GM18519 (cell line): ENCODE measurements at regions not wholly inside any gene's neighbourhood (a gene's known extent, or its start where the extent isn't known, plus 50 kb on each side); places are given as distances from the start of the nearest gene placed in this dataset.

ENCODE experiments used
- ATAC-seq: cut with Tn5 transposase; IDR thresholded peaks from one replicate; pipeline ENCODE4 v1.9.1; 2021; ENCODE audit warnings: mild to moderate bottlenecking, moderate library complexity; ENCODE audit not compliant: unreplicated experiment, low FRiP score

DNA sequence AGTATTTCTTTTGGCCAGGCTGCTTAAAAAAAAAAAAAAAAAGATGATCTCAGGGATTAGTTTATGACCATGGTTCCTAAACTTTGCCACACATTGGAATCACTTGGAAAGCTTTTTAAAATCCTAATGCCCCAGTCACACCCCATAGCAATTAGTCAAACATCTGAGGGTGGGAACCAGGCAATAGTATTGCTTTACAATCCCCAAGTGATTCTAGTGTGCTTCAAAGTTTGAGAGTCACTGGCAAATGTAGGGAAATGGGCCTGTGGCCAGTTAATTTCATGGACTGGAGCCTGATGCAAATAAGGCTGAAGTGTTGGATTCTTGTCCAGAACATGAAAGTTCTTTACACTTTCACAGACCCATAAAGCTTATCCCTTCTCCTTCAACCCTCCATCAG, 374.6 kb upstream of the ESRRG start:
- ATAC-seq: no peak

DNA sequence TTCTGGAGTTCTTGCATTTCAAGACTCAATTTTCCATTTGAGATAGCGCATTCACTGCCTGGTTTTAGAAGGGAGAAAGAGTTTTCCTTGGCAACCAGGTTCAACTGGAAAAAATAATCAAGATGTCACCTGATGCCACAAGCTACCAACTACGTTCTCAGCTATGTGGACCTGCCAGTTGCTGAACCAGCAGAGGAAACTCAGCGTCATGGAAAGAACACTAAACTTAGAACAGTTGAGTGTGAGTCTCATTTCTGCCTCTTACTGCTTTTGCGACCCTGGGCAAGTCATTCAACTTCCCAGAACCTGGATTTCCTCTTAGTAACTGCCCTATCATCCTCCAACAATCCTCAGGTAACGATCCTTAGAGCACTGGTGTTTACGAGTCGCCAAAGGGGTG, 373.0 kb upstream of the ESRRG start:
- no peak for ATAC-seq

DNA sequence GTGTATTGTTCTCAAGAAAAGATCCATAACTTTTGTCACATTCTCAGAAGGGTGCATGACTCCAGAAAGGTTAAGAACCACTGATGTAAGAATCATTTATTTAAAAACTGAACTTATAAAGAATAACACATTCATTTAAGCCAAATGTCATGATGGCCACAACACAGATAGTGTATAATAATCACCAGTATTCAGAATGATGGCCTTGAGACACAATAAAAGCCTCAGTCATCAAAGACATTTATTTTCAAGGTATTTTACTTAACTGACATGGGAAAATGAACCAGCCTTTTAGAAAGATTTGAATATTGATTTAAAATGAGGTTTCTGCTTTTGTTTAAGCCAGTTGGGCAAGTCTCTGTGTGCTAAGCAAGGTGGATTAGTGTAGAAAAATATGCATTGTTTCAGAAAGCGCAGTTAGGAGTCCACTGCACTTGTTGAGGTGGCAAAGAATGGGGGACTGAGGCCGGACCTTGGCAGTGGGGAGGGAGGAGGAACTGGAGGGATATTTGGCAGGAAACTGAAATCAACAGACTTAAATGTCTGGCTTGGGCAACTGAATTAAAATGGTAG, 371.9 kb upstream of the ESRRG start:
- no peak for ATAC-seq

DNA sequence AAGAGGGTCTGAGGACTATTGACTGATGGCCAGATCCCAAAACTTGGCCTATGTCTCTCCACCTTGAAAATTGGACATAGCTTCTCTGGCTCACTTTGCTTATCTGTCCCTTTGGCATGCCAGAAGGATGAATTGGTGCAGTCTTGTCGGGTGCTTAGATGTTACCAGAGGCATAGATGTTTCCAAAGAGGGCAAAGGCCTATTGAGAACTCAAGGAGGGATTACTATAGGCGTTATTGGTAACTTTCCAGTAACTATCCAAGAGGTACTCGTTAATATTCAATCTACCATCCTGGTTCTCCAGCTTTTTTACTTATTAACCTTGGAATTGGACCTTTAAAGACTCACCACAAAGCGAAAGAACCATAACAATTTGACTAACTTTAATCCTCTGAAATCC, 368.3 kb upstream of the ESRRG start:
- no peak for ATAC-seq

DNA sequence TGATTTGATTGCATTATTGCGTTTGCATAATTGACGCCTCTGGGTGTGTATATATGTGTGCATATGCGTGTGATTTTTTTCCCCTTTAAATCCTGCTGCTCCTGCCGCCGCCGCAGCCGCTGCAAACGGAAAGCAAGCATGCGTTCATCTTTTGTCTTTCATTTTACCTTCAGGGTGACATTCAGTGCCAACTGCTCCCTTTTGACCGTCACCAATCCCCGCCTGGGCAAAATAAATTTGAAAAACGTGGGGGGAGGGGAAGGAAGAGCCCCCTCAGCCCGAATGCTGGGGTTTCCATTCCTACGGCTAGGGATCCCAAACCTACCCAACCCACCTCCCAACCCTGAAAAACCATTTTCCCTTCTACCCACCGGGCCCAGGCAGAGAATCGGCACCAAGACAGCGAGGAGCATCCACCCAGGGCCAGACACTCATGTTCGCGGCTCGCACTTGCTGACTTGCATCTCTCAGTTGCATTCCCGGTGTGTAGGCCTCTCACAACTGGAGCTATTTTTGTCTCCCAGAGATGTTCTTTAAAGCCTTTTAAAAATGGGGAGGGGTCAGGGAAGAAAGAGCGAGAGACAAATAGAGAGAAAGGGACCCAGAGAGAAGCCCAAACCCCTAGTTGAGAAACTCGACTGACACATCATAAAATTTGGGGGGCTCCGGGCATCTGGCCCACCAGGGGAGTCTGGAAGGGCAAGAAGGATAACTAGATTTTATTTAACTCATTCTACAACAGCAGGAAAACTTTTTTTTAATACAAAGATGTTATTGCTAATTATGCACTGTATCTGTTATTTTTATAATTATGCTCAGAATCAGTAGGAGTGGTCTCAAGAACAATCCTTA, 367.1 kb upstream of the ESRRG start:
- no peak for ATAC-seq

DNA sequence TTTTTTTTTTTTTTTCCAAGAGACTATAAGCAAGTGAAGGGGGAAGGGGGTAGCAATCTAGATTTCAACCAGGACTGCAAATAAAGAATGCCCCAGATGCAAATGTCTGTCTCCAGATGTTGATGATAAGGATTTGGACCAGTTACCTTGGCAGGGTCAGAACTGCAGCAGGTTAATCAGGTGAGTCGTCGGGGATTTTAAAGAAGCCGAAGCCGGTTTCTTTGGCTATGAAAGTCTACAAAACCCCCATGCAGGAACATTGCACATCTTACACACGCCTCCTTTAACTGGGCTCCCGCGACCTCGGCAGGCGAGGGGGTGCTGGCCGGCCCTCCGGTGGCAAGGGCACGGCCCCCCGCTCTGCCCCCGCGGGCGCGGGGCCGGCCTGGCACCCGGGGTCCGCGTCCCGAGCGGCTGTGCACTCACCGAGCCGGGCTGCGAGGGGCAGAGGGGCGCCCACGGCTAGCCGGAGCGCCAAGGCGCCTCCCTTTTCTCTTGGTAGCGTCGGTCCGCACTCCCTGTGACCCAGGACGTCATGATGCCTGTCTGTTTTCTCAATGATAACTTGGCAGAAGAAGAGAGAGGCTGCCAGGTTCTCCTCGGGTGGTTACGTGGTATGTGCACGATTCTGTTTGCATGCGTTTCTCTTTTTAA, 366.3 kb upstream of the ESRRG start:
- ATAC-seq: no peak

DNA sequence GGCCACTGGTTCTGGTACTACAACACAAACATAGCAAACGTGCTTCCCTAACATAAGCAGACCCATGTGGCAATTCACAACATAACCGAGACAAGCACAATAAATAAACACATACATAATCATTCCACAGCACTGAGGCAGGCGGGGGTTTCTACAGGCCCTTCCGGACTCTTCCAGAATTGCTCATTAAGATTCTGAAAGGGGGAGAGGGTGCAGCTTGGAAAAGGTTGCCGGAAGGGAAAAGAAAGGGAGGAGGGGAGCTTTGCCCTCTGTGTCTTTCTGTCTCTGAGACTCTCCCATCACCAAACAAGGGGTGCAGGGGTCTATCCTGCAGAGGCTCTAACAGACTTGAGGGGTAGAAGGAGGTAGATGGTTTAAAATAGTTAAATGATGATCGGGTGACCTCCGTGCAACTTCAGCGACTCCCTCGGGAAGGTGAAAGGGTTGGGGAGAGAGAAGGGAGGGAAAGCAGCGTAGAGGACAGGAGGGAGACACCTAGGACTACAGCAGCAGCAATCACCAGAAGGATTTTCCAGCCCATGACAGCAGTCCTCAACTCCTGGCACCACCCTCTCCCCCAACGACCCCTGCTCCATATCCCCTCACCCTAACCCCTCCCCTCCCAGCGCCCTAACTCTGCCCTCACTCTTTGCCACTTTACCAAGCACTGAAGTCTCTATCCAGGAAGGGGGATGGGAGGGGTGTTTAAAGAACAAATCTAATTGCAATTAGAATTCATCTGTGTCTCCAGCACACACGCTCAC, 365.5 kb upstream of the ESRRG start:
- ATAC-seq: no peak

DNA sequence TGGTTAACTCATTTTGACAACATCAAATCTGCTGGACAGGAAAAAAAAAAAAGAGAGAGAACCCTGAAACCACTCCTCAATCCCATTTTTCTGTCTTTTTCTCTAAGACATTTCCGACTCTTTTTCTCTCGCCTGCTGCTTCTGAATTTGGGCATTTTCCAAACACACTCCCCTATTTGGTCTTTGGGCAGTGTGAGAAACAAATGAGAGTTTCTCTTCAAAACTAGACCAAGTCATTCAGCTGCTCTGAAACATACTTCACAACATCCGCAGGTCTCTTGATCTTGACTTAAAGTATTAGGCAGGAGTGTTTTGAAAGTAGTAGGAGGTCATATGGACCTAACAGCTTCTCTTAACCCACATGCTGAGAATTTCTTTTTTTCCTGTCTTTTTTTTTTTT, 364.8 kb upstream of the ESRRG start:
- ATAC-seq: no peak

DNA sequence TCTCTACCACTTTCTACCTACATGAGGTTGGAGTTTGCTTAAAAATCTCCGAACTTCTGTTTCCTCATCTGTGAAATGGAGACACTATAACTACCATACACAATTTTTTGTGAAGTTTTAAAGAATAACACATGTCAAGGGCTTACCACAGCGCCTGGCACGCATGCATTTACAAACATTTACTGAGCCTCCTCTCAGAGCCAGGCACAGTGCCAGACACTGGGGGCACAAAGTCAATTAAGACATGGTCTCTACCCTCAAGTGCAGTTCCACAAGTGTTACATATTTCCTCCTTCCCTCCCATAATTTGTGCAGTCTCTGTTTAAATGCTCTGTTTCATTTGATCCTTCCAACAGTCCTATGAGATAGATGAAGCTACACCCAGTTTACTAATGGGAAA, 356.4 kb upstream of the ESRRG start:
- no peak for ATAC-seq

DNA sequence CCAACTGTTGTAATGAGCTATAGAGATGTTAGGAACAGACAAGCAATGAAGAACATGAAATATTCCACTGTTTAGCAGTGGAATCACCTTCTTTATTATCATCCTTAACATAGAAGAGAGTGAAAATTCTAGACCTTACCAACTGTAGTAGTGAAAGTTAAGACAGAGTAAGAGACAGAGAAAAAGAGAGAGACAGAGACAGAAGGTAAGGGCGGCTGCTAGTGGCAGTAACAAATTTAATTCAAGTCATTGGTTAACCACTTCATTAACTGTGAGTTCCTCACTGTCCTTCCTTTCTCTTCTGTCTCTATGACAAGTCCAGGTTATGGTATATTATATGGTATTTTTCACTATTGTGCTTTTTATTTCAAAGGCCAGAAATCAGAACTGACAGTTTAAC, 355.7 kb upstream of the ESRRG start:
- no peak for ATAC-seq

DNA sequence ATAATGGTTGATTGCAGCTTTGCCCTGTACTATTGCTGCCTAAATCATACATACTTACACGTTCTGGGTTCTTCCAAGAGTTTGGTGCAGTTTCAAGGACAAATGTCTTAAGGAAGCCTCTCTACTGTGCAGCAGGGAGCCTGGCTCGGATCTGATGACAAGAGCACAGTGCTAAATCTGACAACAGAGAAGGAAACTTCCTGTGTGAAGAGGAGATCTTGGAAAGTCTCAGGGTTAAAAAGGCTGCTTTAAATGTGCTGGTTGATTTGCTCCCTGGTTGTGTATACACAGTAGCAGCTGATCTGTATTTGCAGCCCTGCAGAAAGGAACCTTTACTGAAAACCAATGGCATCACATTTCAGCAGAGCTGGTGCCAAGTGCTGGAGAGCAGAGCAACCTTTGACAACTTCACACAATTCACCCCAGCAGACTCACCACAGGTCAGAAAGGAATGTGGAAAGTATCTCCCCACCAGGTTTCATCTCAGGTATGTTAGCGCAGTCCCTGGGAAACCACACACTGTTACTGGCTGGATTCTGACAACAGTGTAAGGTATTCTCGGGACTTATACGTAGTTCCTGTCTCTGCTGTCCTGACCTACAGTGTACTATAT, 355.0 kb upstream of the ESRRG start:
- ATAC-seq: no peak

DNA sequence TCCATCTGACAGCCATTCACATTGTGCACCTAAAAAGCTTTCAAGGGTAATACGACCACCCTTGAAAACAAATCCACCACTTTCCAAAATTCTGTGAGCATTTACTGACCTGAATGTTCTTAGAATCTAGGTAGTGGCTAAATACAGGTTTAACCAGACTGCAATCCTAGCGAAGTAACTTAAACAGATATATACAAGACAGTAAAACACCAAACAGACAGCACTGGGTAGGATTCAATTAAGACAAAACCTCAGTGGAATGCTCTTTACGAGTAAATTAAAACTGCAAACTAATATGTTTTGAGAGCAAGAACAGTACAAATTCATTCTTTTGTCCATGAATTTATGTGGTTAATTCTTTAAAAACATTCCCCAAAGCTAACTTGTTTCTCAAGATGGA, 354.2 kb upstream of the ESRRG start:
- ATAC-seq: no peak

DNA sequence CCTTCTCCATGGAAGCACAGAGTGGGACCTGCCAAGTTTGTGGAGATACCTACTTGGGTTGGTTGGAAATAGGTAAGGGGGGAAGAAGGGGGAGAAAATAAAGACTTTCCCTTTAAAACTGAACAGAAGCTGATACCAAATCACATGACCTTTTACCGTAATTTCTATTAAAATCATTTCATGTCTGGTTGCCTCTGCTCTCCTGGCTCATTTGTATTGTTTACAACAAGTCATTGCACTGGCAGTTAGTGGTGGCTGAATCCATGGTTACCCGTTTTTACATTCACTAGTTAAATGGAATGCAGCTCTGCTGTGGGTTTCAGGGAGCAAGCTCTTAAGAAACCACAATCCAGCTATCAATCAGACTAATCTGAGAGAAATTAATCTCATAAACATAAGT, 353.7 kb upstream of the ESRRG start:
- ATAC-seq: no peak

DNA sequence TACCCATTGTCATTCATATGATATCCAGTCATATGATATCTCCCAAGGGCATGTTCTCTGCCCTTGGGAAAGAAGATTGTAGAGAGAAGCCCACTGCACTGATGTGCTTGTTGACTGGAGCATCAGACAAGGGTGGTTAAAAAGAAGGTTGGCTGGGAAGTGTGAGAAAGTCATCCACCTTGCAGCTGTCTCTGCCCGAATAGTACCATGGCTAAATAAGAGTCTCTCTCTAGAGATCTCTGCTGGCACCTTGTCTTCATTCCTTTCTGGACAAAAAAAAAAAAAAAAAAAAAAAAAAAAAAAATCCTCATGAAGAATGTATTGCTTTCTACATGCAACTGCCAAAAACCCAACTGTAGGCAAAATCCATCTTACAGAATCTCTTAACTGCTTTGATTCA, 349.7 kb upstream of the ESRRG start:
- ATAC-seq: no peak

DNA sequence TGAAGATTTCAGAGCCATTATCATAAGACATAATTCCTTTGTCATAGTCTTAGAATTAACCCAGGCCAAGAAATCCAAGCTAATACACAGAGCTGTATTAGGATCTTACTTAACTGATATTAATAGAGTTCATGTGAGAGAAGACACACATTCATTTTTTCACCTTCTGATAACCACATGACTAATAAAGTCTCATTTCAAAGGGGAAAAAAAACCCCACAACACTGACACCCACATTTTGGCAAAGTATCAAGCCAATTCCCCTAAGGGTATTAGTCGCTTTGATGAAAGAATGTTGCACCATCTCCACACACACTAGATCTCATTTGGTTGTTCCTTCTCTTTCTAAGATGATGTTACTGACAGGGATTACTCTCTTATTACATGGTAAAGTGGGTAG, 344.4 kb upstream of the ESRRG start:
- peak; percentile 49 for ATAC-seq

DNA sequence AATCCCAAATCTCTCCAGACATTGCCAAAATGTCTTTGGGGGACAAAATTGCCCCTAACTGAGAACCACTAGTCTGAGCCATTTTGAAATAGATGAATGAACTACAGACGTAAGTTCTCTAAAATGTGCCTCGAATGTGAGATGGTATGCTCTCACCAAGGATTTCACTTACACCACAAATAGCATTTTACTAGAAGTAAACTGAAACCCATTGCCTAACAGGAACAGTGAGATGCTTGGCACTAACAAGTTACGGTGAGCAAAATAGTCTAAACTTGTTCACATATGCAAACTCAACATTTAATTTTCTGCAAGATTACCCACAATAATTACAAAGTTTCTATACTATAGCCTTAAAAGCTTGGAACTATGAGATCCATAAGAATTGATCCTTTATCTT, 343.6 kb upstream of the ESRRG start:
- no peak for ATAC-seq

DNA sequence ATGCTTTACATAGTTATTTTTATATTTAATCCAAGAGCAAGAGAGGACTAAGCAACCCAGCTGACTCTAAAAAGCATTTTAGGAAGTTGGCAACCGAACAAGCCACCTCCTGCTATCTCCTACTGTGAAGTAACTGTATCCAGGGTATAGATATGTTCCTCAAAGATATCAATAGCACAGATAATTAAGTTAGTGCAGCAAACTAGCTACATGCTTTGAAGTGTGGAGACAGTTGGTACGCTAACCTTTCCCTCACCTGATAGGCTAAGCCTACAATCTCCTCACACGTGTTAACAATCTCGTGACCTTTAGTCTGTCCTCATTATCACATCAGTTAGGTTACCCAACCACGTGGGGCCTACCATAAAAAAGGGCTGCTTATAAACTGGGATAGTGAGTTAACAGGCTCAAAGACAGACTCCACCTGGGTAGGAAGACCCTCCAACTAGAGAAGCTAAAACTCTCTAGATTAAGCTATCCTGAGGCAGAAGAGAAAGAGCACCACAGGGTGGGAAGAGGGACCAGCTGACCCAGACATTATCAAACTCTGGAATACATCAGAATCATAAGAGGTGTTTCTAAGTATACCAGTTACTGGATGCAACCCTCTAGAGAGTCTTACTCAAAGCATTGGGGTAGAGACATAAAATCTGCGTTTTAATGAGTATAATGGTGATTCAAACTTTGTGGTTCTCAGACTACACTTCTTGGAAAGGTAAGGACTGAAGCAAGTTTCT, 340.1 kb upstream of the ESRRG start:
- no peak for ATAC-seq

DNA sequence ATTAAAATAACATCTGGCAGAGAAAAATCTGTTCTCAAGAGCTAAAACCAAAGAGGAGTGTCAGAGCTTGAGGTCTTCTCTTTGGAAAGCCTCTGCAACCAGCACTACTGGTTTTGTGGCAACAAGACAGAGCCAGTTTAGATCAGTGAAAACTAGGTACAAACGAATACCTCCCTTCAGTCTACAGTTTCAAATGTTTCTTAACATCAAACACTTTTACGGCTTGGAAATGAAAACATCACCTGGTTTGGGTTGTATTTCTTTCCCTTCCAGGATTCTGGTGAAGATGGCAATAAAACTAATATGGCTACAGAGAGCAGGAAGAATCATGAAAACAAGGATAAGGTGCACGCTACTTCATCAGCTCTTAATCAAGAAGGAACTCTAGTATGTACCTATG, 339.4 kb upstream of the ESRRG start:
- ATAC-seq: no peak

DNA sequence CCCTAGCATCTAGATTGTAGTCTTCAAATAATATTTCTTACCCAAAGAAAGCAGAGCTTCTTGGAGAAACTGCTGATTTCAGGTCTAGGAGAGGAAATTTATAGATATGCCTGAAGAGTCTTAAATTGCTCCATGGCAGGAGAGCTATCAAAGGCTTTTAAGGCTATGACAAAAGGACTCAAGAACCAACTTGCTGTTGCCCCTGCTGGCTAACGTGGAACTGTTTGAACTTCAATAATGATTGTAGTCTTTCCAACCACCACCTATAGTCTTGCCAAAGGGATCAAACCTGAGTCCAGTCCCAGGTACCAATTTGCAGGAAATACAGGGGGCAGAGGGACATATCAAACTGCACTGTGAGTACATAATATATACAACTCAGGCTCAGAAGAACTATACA, 336.2 kb upstream of the ESRRG start:
- no peak for ATAC-seq

DNA sequence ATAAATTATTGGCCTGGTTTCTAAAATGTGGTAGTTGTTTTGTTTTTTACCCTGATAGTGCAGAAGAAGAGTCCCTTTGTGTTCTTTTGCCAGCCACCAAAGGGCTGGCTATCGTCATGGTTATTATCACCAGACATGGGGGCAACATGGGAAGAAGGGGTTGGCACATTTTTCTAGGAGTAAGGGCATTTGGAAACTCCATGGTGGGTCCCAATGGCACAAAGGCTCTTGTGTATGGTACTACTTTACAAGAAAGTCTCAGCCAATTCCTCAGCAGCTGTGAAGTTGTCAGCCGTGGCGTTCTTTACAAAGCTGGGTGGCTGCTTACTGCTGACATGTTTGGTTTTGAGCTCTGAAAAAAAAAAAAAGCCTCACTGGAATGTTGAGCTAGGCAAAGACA, 330.4 kb upstream of the ESRRG start:
- no peak for ATAC-seq
